ENCODE measurements at regions not wholly inside any gene's neighbourhood (a gene's known extent, or its start where the extent isn't known, plus 50 kb on each side); places are given as distances from the start of the nearest gene placed in this dataset.

- TF ChIP-seq CTCF (IDR thresholded peaks at IDR 0.05; ENCODE audit: borderline replicate concordance, extremely low read depth, low read length, poor library complexity, severe bottlenecking) (no peak), EZH2 (IDR thresholded peaks at IDR 0.05; ENCODE audit: borderline replicate concordance, low read depth, low read length, severe bottlenecking) (no peak)
Observed at GRCh38 chr11:109109571-109110315, 312.2 kb upstream of the C11orf87 start.
